Suprapubic skin (tissue), 4 donors: ENCODE measurements at regions not wholly inside any gene's neighbourhood (a gene's known extent, or its start where the extent isn't known, plus 50 kb on each side); places are given as distances from the start of the nearest gene placed in this dataset.

ENCODE experiments used
- DNase-seq, 2 donors: peaks; one replicate each; pipeline ENCODE4 v3.0.0-alpha.2; 2019; ENCODE audit warnings: low spot score in 2 of 2
- H3K27ac ChIP-seq: fragments of 200-600 bp; sonication (generic); one replicate; pipeline ENCODE4 v1.5.1; 2019
- H3K27me3 ChIP-seq: fragments of 200-600 bp; sonication (generic); one replicate; pipeline ENCODE4 v1.5.1; 2019
- H3K36me3 ChIP-seq: fragments of 200-600 bp; sonication (generic); one replicate; pipeline ENCODE4 v1.5.1; 2019
- H3K4me1 ChIP-seq: fragments of 200-600 bp; sonication (generic); one replicate; pipeline ENCODE4 v1.5.1; 2019
- H3K4me3 ChIP-seq: fragments of 200-600 bp; sonication (generic); one replicate; pipeline ENCODE4 v1.5.1; 2019; ENCODE audit warnings: mild to moderate bottlenecking
- H3K9me3 ChIP-seq: fragments of 200-600 bp; sonication (generic); one replicate; pipeline ENCODE4 v1.5.1; 2019
- EP300 ChIP-seq: sonication (generic); formaldehyde crosslinking; IDR thresholded peaks from one replicate; pipeline ENCODE4 v1.6.1; 2017; ENCODE audit warnings: antibody characterized with exemption
- POLR2A ChIP-seq, 2 donors: fragments of 450-650 bp; IDR thresholded peaks; one replicate each; pipeline ENCODE4 v1.6.1; 2017; ENCODE audit warnings: antibody characterized with exemption in 2 of 2, mild to moderate bottlenecking in 2 of 2, moderate library complexity in 2 of 2
- POLR2AphosphoS5 ChIP-seq, 3 donors: sonication (generic); formaldehyde crosslinking; IDR thresholded peaks; one replicate each; pipeline ENCODE4 v1.6.1; 2017; ENCODE audit warnings: antibody characterized with exemption in 3 of 3
- WGBS: methylation state at CpG from one replicate; pipeline ENCODE4 v1.1.5; 2018; 5-methylcytosine and 5-hydroxymethylcytosine counted together
- TF ChIP-seq, protein P1 (sequence below), 2 donors: fragments of 200-600 bp in 1 of 2; fragments of 450-650 bp in 1 of 2; sonication (generic) in 1 of 2; IDR thresholded peaks; one replicate each; pipeline ENCODE4 v1.5.1; 2016 to 2019; ENCODE audit warnings: antibody characterized with exemption in 2 of 2, mild to moderate bottlenecking in 1 of 2, moderate library complexity in 1 of 2

DNA sequence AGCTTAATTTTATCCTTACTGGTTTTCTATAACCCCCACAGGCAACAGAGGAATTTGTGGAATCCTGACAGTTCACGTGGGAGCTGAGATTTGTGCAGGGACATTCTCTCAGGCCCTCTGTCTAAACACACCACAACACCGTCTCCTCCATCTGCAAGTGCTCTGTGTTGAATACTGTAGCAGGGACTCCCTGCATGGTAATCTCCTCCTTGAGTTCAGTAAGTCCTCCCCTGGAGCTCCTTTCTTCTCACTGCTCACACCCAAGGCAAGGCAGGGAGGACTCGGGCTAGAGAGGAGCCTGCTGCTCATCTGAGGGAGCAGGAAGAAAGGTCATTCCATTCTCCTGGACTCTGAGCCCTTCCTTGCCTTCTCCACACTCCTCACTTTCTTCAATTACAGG, 348.2 kb downstream of the KCTD12 start:
- no peaks in the 10 kb centered on the region for H3K4me1 ChIP-seq
- no peaks in the 10 kb centered on the region for H3K27me3 ChIP-seq
- no peaks in the 10 kb centered on the region for H3K36me3 ChIP-seq
- H3K27ac ChIP-seq: no peak overlapping the region
- TF ChIP-seq, protein P1, sequence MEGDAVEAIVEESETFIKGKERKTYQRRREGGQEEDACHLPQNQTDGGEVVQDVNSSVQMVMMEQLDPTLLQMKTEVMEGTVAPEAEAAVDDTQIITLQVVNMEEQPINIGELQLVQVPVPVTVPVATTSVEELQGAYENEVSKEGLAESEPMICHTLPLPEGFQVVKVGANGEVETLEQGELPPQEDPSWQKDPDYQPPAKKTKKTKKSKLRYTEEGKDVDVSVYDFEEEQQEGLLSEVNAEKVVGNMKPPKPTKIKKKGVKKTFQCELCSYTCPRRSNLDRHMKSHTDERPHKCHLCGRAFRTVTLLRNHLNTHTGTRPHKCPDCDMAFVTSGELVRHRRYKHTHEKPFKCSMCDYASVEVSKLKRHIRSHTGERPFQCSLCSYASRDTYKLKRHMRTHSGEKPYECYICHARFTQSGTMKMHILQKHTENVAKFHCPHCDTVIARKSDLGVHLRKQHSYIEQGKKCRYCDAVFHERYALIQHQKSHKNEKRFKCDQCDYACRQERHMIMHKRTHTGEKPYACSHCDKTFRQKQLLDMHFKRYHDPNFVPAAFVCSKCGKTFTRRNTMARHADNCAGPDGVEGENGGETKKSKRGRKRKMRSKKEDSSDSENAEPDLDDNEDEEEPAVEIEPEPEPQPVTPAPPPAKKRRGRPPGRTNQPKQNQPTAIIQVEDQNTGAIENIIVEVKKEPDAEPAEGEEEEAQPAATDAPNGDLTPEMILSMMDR (IDR thresholded peaks at IDR 0.05): no peak
- TF ChIP-seq POLR2A (IDR thresholded peaks at IDR 0.05): no peak
- TF ChIP-seq POLR2AphosphoS5 (IDR thresholded peaks at IDR 0.05): no peak
- TF ChIP-seq EP300: no peak
- DNase-seq: no peak
- 68% methylated on average over 3 of the region's 3 CpGs for WGBS
- no peak overlapping the region for H3K4me3 ChIP-seq
- H3K9me3 ChIP-seq: no peaks in the 10 kb centered on the region

DNA sequence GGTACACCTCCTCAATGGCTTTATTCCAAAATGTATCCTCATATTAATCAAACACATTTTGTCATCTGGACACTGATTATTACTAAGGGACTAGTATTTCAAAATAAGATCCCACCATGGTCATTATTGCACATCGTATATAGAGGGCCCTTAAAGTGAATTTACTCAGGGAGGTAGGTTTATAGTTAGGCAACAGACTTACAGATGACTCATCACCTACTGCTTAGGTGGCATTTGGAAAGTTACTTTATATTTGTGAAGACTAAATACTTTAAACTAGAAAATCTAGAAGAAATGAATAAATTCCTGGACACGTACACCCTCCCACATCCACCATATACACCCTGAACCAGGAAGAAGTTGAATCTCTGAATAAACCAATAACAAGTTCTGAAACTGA, 353.0 kb downstream of the KCTD12 start:
- no peak for TF ChIP-seq POLR2AphosphoS5 (IDR thresholded peaks at IDR 0.05)
- TF ChIP-seq, protein P1 (IDR thresholded peaks at IDR 0.05): no peak
- TF ChIP-seq EP300: no peak
- TF ChIP-seq POLR2A (IDR thresholded peaks at IDR 0.05): no peak
- Histone ChIP-seq H3K4me1 (no peaks in the 10 kb centered on the region), H3K27me3 (no peaks in the 10 kb centered on the region), H3K36me3 (no peaks in the 10 kb centered on the region), H3K9me3 (no peaks in the 10 kb centered on the region), H3K27ac (no peak overlapping the region), H3K4me3 (no peak overlapping the region)
- no peak for DNase-seq
- 89% methylated on average over 2 of the region's 2 CpGs for WGBS

- TF ChIP-seq POLR2AphosphoS5 (IDR thresholded peaks at IDR 0.05): no peak
- TF ChIP-seq, protein P1 (IDR thresholded peaks at IDR 0.05): no peak
- no peak for TF ChIP-seq EP300
- TF ChIP-seq POLR2A (IDR thresholded peaks at IDR 0.05): no peak
- H3K27ac ChIP-seq: no peak overlapping the region
- no peaks in the 10 kb centered on the region for H3K4me1 ChIP-seq
- H3K4me3 ChIP-seq: no peak overlapping the region
- no peaks in the 10 kb centered on the region for H3K9me3 ChIP-seq
- no peaks in the 10 kb centered on the region for H3K27me3 ChIP-seq
- no peaks in the 10 kb centered on the region for H3K36me3 ChIP-seq
- DNase-seq: no peak
Observed at GRCh38 chr13:76527041-76527440, 359.2 kb downstream of the KCTD12 start.

GRCh38 chr13:76523740-76524340, 362.4 kb downstream of the KCTD12 start:
- TF ChIP-seq POLR2A (IDR thresholded peaks at IDR 0.05) (no peak), POLR2AphosphoS5 (IDR thresholded peaks at IDR 0.05) (no peak), EP300 (no peak)
- TF ChIP-seq, protein P1 (IDR thresholded peaks at IDR 0.05): no peak
- Histone ChIP-seq H3K9me3 (no peaks in the 10 kb centered on the region), H3K4me1 (no peaks in the 10 kb centered on the region), H3K4me3 (no peak overlapping the region), H3K27me3 (no peaks in the 10 kb centered on the region), H3K27ac (no peak overlapping the region), H3K36me3 (no peaks in the 10 kb centered on the region)
- WGBS: 70% methylated on average over 2 of the region's 2 CpGs
- no peak for DNase-seq

- TF ChIP-seq, protein P1 (IDR thresholded peaks at IDR 0.05): no peak
- TF ChIP-seq EP300 (no peak), POLR2AphosphoS5 (IDR thresholded peaks at IDR 0.05) (no peak), POLR2A (IDR thresholded peaks at IDR 0.05) (no peak)
- Histone ChIP-seq H3K4me3 (no peak overlapping the region), H3K27me3 (no peaks in the 10 kb centered on the region), H3K27ac (no peak overlapping the region), H3K36me3 (no peaks in the 10 kb centered on the region), H3K4me1 (peaks cover 4% of the 10 kb centered on the region), H3K9me3 (no peaks in the 10 kb centered on the region)
- 64% methylated on average over 4 of the region's 4 CpGs for WGBS
- DNase-seq: no peak
Observed at GRCh38 chr13:76522083-76522755, 364.0 kb downstream of the KCTD12 start.
